ENCODE measurements at regions not wholly inside any gene's neighbourhood (a gene's known extent, or its start where the extent isn't known, plus 50 kb on each side); places are given as distances from the start of the nearest gene placed in this dataset.
"Not testable (repeated sequence)": the region's sequence is repeated elsewhere in the genome, so short reads cannot be mapped to it uniquely, and the experiment has no call there.

DNA sequence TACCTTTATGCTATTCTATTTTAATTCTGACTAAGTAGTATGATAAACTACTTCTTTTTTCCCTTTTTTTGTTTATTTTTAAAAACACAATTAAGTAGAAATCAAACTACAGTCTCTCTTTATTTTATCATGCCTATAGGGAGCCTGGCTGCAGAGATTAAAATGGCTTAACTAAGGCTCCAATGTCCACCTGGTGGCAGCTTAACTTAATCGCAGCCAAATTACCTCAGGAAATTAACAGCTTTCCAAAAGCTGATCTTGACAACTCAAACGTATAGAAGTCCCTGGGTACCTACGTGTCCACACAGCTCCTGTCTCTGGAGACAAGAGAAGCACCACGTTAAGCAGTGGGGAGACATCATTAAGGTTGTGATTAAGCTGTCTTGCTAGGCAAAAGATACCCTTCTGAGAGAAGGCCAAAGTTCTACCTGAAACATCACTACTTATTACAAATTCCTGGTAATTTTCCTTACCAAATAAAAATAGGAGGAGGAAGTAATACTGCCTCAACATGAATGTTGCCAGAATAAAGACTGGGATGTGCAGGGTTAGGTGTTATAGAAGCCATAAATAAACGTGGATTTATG, 63.2 kb upstream of the SNX19 start:
- Histone ChIP-seq H3K36me3 (ENCODE audit: control insufficient read depth in 2 of 2, insufficient read depth in 2 of 2, low read length in 2 of 2) (no peaks in the 10 kb centered on the region), H3K4me1 (ENCODE audit: control insufficient read depth in 2 of 2, insufficient read depth in 2 of 2, low read length in 2 of 2) (no peaks in the 10 kb centered on the region), H3K9ac (ENCODE audit: low read depth in 1 of 2, low read length in 2 of 2) (no peak overlapping the region), H3K4me3 (ENCODE audit: low read length in 2 of 2) (no peak overlapping the region), H3K9me3 (ENCODE audit: control insufficient read depth in 2 of 2, low read length in 2 of 2) (no peaks in the 10 kb centered on the region), H3K27ac (ENCODE audit: low read depth in 2 of 2, low read length in 2 of 2) (no peak overlapping the region), H3K27me3 (ENCODE audit: control insufficient read depth in 2 of 2, insufficient read depth in 2 of 2, low read length in 2 of 2) (no peaks in the 10 kb centered on the region)

DNA sequence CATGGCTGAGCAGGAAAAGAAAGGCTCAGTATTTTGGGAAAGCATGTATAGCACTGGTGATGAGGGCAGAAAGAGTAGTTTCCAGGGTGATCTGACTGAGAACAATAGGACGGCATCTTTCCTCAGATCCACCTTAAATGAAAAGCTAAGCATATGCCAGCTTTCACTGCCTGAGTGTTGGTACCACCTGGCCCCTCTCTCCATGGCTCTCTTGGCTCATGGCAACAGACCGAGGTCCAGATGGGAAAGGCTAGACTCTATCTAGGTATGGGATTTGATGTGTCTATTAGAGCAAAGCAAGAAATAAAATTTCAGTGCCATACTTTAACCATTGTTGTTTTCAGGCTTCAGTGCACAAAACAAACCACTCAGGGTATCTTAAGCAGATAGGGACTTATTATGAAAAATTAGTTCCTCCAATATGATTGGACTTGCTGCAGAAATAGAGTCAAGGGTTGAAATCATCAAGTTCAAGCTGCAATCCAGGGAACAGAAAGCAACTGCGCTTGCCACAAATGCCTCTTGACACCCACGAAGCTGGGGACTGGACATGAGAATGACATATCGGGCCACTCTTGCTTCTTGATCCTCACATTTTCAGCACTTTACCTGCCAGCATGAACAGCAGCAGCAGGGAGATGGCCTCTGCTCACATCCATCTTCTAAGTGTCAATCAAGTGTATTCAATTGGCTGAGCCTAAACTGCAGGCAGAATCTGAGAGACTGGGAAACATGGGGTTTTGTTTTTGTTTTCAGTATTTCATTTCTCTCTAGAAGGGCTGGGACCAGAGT, 64.0 kb upstream of the SNX19 start:
- Histone ChIP-seq H3K27me3 (ENCODE audit: control insufficient read depth in 2 of 2, insufficient read depth in 2 of 2, low read length in 2 of 2) (no peaks in the 10 kb centered on the region), H3K36me3 (ENCODE audit: control insufficient read depth in 2 of 2, insufficient read depth in 2 of 2, low read length in 2 of 2) (no peaks in the 10 kb centered on the region), H3K9me3 (ENCODE audit: control insufficient read depth in 2 of 2, low read length in 2 of 2) (no peaks in the 10 kb centered on the region), H3K9ac (ENCODE audit: low read depth in 1 of 2, low read length in 2 of 2) (no peak overlapping the region), H3K27ac (ENCODE audit: low read depth in 2 of 2, low read length in 2 of 2) (no peak overlapping the region), H3K4me3 (ENCODE audit: low read length in 2 of 2) (no peak overlapping the region), H3K4me1 (ENCODE audit: control insufficient read depth in 2 of 2, insufficient read depth in 2 of 2, low read length in 2 of 2) (no peaks in the 10 kb centered on the region)

DNA sequence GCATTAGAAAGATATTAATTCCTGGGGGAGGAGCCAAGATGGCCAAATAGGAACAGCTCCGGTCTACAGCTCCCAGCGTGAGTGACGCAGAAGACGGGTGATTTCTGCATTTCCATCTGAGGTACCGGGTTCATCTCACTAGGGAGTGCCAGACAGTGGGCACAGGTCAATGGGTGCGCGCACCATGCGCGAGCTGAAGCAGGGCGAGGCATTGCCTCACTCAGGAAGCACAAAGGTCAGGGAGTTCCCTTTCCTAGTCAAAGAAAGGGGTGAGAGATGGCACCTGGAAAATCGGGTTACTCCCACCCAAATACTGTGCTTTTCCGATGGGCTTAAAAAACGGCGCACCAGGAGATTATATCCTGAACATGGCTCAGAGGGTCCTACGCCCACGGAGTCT, 68.0 kb upstream of the SNX19 start:
- H3K27me3 ChIP-seq (ENCODE audit: control insufficient read depth in 2 of 2, insufficient read depth in 2 of 2, low read length in 2 of 2); H3K4me3 ChIP-seq (ENCODE audit: low read length in 2 of 2); H3K36me3 ChIP-seq (ENCODE audit: control insufficient read depth in 2 of 2, insufficient read depth in 2 of 2, low read length in 2 of 2); H3K27ac ChIP-seq (ENCODE audit: low read depth in 2 of 2, low read length in 2 of 2); H3K4me1 ChIP-seq (ENCODE audit: control insufficient read depth in 2 of 2, insufficient read depth in 2 of 2, low read length in 2 of 2); H3K9me3 ChIP-seq (ENCODE audit: control insufficient read depth in 2 of 2, low read length in 2 of 2); H3K9ac ChIP-seq (ENCODE audit: low read depth in 1 of 2, low read length in 2 of 2): not testable (repeated sequence)

DNA sequence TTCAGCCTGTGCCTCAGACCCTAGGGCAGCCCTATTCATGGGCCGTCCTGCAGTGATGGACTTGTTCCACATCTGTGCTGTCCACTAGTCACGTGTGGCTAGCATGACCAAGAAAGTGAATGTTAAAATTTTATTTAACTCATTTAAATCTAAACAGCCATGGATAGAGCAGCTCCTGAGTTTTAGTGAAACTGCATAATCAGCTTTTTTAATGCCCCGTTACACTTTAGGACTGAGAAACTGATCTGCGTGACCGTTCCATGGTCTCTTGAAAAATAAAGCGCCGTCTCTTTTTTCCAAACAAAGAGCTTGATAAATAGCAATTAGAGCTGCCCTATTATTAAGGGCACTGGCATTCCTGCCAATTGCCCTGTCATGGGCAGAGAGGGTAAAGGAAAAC, 76.5 kb upstream of the SNX19 start:
- H3K27ac ChIP-seq (ENCODE audit: low read depth in 2 of 2, low read length in 2 of 2), result no peak overlapping the region
- H3K27me3 ChIP-seq (ENCODE audit: control insufficient read depth in 2 of 2, insufficient read depth in 2 of 2, low read length in 2 of 2), result no peaks in the 10 kb centered on the region
- no peaks in the 10 kb centered on the region for H3K36me3 ChIP-seq (ENCODE audit: control insufficient read depth in 2 of 2, insufficient read depth in 2 of 2, low read length in 2 of 2)
- no peaks in the 10 kb centered on the region for H3K4me1 ChIP-seq (ENCODE audit: control insufficient read depth in 2 of 2, insufficient read depth in 2 of 2, low read length in 2 of 2)
- no peaks in the 10 kb centered on the region for H3K9me3 ChIP-seq (ENCODE audit: control insufficient read depth in 2 of 2, low read length in 2 of 2)
- no peak overlapping the region for H3K4me3 ChIP-seq (ENCODE audit: low read length in 2 of 2)
- H3K9ac ChIP-seq (ENCODE audit: low read depth in 1 of 2, low read length in 2 of 2), result no peak overlapping the region

DNA sequence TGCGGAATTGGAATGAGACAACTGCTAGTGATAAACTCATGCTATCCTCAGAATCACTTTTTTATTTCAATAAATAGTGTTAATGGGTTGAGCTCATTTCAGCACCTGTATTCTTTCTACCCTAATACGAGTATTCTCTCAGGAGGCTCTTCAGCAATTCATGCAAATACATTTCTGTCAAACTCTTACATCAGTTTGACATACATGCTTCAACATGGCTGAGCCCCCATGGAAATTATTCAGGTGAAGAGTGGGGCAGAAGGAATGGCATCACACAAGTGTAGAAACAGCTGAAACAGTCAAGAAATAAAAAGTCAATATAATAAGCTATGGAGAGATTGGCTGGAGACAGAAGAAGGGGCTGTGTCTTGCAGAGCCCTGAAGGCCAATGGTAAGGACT, 77.8 kb upstream of the SNX19 start:
- no peaks in the 10 kb centered on the region for H3K4me1 ChIP-seq (ENCODE audit: control insufficient read depth in 2 of 2, insufficient read depth in 2 of 2, low read length in 2 of 2)
- H3K27ac ChIP-seq (ENCODE audit: low read depth in 2 of 2, low read length in 2 of 2), result no peak overlapping the region
- no peaks in the 10 kb centered on the region for H3K36me3 ChIP-seq (ENCODE audit: control insufficient read depth in 2 of 2, insufficient read depth in 2 of 2, low read length in 2 of 2)
- H3K4me3 ChIP-seq (ENCODE audit: low read length in 2 of 2), result no peak overlapping the region
- H3K9me3 ChIP-seq (ENCODE audit: control insufficient read depth in 2 of 2, low read length in 2 of 2), result no peaks in the 10 kb centered on the region
- no peak overlapping the region for H3K9ac ChIP-seq (ENCODE audit: low read depth in 1 of 2, low read length in 2 of 2)
- no peaks in the 10 kb centered on the region for H3K27me3 ChIP-seq (ENCODE audit: control insufficient read depth in 2 of 2, insufficient read depth in 2 of 2, low read length in 2 of 2)

DNA sequence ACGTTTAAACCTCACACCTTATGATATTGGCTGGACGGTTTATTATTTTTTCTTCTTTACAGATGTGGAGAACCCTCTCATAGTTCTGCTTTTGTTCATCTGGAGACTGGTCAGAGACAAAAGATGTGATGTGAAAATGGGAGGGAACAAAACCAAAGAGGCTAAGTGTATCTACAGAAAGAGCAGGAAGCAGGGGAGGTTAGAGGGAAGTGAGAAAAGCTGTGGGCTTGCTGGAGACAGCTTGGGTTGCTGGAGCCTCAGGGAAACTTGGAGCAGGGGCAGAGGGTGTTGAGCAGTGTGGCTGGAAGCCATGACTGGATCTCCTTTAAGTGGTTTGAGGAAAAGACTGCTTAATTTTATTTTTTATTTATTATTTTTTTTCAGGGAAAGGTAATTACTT, 79.0 kb upstream of the SNX19 start:
- Histone ChIP-seq H3K27me3 (ENCODE audit: control insufficient read depth in 2 of 2, insufficient read depth in 2 of 2, low read length in 2 of 2) (no peaks in the 10 kb centered on the region), H3K36me3 (ENCODE audit: control insufficient read depth in 2 of 2, insufficient read depth in 2 of 2, low read length in 2 of 2) (no peaks in the 10 kb centered on the region), H3K4me3 (ENCODE audit: low read length in 2 of 2) (no peak overlapping the region)

DNA sequence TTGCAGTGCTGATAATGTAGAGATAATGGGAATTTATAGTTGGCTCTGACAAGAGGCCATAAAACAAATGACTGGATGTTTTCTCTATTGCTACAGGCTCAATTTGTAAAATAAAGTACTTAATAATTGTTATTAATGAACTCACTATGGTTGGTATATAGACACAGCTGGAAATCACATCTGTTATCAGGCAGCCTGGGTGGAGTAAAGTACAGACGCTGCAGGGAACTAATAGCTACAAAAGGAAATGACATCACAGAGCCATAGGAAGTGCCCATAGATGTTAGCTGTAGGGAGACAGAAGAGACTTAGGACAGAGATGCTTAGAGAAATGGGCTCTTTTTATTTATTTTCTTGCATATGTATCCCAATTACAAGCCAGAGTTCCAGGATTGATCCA, 81.0 kb upstream of the SNX19 start:
- H3K27ac ChIP-seq (ENCODE audit: low read depth in 2 of 2, low read length in 2 of 2), result no peak overlapping the region
- H3K4me1 ChIP-seq (ENCODE audit: control insufficient read depth in 2 of 2, insufficient read depth in 2 of 2, low read length in 2 of 2), result no peaks in the 10 kb centered on the region
- H3K9me3 ChIP-seq (ENCODE audit: control insufficient read depth in 2 of 2, low read length in 2 of 2), result no peaks in the 10 kb centered on the region
- H3K36me3 ChIP-seq (ENCODE audit: control insufficient read depth in 2 of 2, insufficient read depth in 2 of 2, low read length in 2 of 2), result no peaks in the 10 kb centered on the region
- H3K9ac ChIP-seq (ENCODE audit: low read depth in 1 of 2, low read length in 2 of 2), result no peak overlapping the region
- H3K27me3 ChIP-seq (ENCODE audit: control insufficient read depth in 2 of 2, insufficient read depth in 2 of 2, low read length in 2 of 2), result no peaks in the 10 kb centered on the region
- no peak overlapping the region for H3K4me3 ChIP-seq (ENCODE audit: low read length in 2 of 2)

More for the DNA sequence above, 79.0 kb upstream of the SNX19 start:
- H3K27ac ChIP-seq (ENCODE audit: low read depth in 2 of 2, low read length in 2 of 2), result no peak overlapping the region
- no peaks in the 10 kb centered on the region for H3K4me1 ChIP-seq (ENCODE audit: control insufficient read depth in 2 of 2, insufficient read depth in 2 of 2, low read length in 2 of 2)
- no peaks in the 10 kb centered on the region for H3K9me3 ChIP-seq (ENCODE audit: control insufficient read depth in 2 of 2, low read length in 2 of 2)
- no peak overlapping the region for H3K9ac ChIP-seq (ENCODE audit: low read depth in 1 of 2, low read length in 2 of 2)

DNA sequence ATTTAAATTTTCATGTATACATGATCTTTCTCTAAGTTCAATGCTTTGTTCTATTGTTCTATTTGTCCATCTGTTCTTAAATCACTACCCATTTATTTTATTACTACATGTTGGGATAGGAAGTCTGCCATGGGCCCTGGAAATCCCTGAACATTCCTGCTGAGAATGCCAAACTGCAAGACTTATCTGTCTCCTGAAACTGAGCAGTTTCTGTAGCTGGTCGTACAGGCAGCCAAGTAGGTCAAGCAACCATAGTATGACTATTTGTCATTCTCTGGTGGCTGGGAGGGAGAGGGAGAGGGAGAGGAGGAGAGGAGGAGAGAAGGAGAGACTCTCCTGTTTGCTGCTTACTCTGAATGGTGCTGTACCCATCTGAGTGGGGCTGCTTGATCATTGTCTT, 82.8 kb upstream of the SNX19 start:
- H3K27ac ChIP-seq (ENCODE audit: low read depth in 2 of 2, low read length in 2 of 2), result no peak overlapping the region
- no peaks in the 10 kb centered on the region for H3K4me1 ChIP-seq (ENCODE audit: control insufficient read depth in 2 of 2, insufficient read depth in 2 of 2, low read length in 2 of 2)
- H3K4me3 ChIP-seq (ENCODE audit: low read length in 2 of 2), result no peak overlapping the region
- H3K9me3 ChIP-seq (ENCODE audit: control insufficient read depth in 2 of 2, low read length in 2 of 2), result no peaks in the 10 kb centered on the region
- no peak overlapping the region for H3K9ac ChIP-seq (ENCODE audit: low read depth in 1 of 2, low read length in 2 of 2)
- no peaks in the 10 kb centered on the region for H3K27me3 ChIP-seq (ENCODE audit: control insufficient read depth in 2 of 2, insufficient read depth in 2 of 2, low read length in 2 of 2)
- no peaks in the 10 kb centered on the region for H3K36me3 ChIP-seq (ENCODE audit: control insufficient read depth in 2 of 2, insufficient read depth in 2 of 2, low read length in 2 of 2)

DNA sequence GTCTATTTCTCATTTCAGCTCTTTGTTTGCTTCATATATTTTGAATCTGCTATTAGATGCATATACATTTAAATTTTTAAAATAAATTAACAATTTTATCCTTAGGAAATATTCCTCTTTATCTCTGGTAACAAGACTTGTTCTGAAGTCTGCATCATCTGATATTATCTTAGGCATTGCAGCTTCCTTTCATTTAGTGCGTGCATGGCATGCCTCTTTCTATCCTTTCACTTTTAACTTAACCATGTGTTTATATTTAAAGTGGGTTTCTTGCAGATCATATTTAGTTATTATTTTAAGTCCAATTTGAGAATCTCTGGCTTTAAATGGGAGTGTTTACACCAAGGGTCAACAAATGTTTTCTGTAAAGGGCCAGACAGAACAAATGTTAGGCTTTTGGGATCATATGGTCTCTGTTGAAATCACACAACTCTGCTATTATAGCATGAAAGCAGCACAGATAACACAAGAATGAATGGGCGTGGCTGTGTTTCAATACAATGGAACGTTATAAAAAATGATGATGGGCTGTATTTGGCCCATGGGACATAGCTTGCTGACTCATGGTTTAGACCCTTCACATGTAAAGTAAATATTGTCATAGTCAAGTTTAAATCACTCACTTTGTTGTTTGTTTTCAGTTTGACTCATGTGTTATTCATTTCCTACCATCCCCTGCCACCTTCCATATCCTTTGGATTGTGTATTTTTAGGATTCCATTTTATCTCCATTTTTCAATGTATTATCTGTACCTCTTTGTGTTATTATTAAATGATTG, 83.9 kb upstream of the SNX19 start:
- H3K4me1 ChIP-seq (ENCODE audit: control insufficient read depth in 2 of 2, insufficient read depth in 2 of 2, low read length in 2 of 2), result no peaks in the 10 kb centered on the region

DNA sequence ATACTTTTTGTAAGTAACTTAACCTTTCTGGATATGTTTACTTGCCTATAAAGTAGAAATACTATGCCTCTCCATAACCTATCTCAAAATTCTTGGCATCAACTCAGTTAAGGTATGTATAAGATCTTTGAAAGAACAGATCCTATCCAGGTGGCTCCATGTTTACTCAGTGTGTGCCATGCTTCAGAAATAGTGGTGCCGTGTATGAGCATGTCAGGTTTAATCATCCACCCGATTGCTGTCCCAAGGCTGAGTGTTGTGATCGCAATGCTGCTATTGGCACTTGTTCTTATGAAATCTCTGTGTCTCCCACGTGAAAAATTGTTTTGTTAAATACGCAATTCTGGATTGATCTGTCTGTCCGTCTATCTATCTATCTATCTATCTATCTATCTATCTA, 85.9 kb upstream of the SNX19 start:
- Histone ChIP-seq H3K36me3 (ENCODE audit: control insufficient read depth in 2 of 2, insufficient read depth in 2 of 2, low read length in 2 of 2) (no peaks in the 10 kb centered on the region), H3K4me1 (ENCODE audit: control insufficient read depth in 2 of 2, insufficient read depth in 2 of 2, low read length in 2 of 2) (no peaks in the 10 kb centered on the region), H3K4me3 (ENCODE audit: low read length in 2 of 2) (no peak overlapping the region), H3K9me3 (ENCODE audit: control insufficient read depth in 2 of 2, low read length in 2 of 2) (no peaks in the 10 kb centered on the region), H3K9ac (ENCODE audit: low read depth in 1 of 2, low read length in 2 of 2) (no peak overlapping the region), H3K27ac (ENCODE audit: low read depth in 2 of 2, low read length in 2 of 2) (no peak overlapping the region), H3K27me3 (ENCODE audit: control insufficient read depth in 2 of 2, insufficient read depth in 2 of 2, low read length in 2 of 2) (no peaks in the 10 kb centered on the region)

More for the DNA sequence above, 83.9 kb upstream of the SNX19 start:
- Histone ChIP-seq H3K36me3 (ENCODE audit: control insufficient read depth in 2 of 2, insufficient read depth in 2 of 2, low read length in 2 of 2) (no peaks in the 10 kb centered on the region), H3K9ac (ENCODE audit: low read depth in 1 of 2, low read length in 2 of 2) (no peak overlapping the region), H3K27ac (ENCODE audit: low read depth in 2 of 2, low read length in 2 of 2) (no peak overlapping the region), H3K9me3 (ENCODE audit: control insufficient read depth in 2 of 2, low read length in 2 of 2) (no peaks in the 10 kb centered on the region), H3K27me3 (ENCODE audit: control insufficient read depth in 2 of 2, insufficient read depth in 2 of 2, low read length in 2 of 2) (no peaks in the 10 kb centered on the region), H3K4me3 (ENCODE audit: low read length in 2 of 2) (no peak overlapping the region)
